ENCODE measurements at regions not wholly inside any gene's neighbourhood (a gene's known extent, or its start where the extent isn't known, plus 50 kb on each side); places are given as distances from the start of the nearest gene placed in this dataset.

GRCh38 chr3:159724627-159725026, 264.0 kb upstream of the IL12A start:
- Histone ChIP-seq H3K9me3 (ENCODE audit: low read depth) (no peaks in the 10 kb centered on the region), H3K4me2 (no peak overlapping the region), H2AFZ (no peak overlapping the region), H3K9me2 (replicated peaks; ENCODE audit: insufficient read depth) (no peaks in the 10 kb centered on the region), H3K4me3 (no peak overlapping the region), H3K4me1 (ENCODE audit: insufficient read depth) (no peaks in the 10 kb centered on the region), H4K20me1 (ENCODE audit: insufficient read depth, poor library complexity, severe bottlenecking) (no peaks in the 10 kb centered on the region), H3K79me2 (no peaks in the 10 kb centered on the region), H3K36me3 (replicated peaks; ENCODE audit: insufficient read depth, low read depth) (no peaks in the 10 kb centered on the region), H3K27ac (no peak overlapping the region), H3K27me3 (no peaks in the 10 kb centered on the region)
- no peak for DNase-seq (ENCODE audit: low spot score)
- 88% methylated on average over 2 of the region's 2 CpGs for WGBS (ENCODE audit: low lambda C conversion rate, missing lambda C conversion rate)
- TF ChIP-seq EZH2 (IDR thresholded peaks at IDR 0.05; ENCODE audit: borderline replicate concordance), result no peak
- no peak for TF ChIP-seq CTCF (IDR thresholded peaks at IDR 0.05; ENCODE audit: poor library complexity)
- TF ChIP-seq EZH2phosphoT487 (IDR thresholded peaks at IDR 0.05; ENCODE audit: low read depth, severe bottlenecking, unreplicated experiment), result no peak

- H2AFZ ChIP-seq, result no peak overlapping the region
- no peak overlapping the region for H3K4me3 ChIP-seq
- no peaks in the 10 kb centered on the region for H3K9me3 ChIP-seq (ENCODE audit: low read depth)
- no peak overlapping the region for H3K4me2 ChIP-seq
- DNase-seq (ENCODE audit: low spot score), result no peak
- WGBS (ENCODE audit: low lambda C conversion rate, missing lambda C conversion rate), result 71% methylated on average over 7 of the region's 7 CpGs
- H3K36me3 ChIP-seq (replicated peaks; ENCODE audit: insufficient read depth, low read depth), result no peaks in the 10 kb centered on the region
- H3K27me3 ChIP-seq, result no peaks in the 10 kb centered on the region
- TF ChIP-seq EZH2 (IDR thresholded peaks at IDR 0.05; ENCODE audit: borderline replicate concordance), result no peak
- TF ChIP-seq CTCF (IDR thresholded peaks at IDR 0.05; ENCODE audit: poor library complexity), result no peak
- no peak for TF ChIP-seq EZH2phosphoT487 (IDR thresholded peaks at IDR 0.05; ENCODE audit: low read depth, severe bottlenecking, unreplicated experiment)
- H4K20me1 ChIP-seq (ENCODE audit: insufficient read depth, poor library complexity, severe bottlenecking), result no peaks in the 10 kb centered on the region
- H3K27ac ChIP-seq, result no peak overlapping the region
- H3K79me2 ChIP-seq, result no peaks in the 10 kb centered on the region
- H3K4me1 ChIP-seq (ENCODE audit: insufficient read depth), result no peaks in the 10 kb centered on the region
- H3K9me2 ChIP-seq (replicated peaks; ENCODE audit: insufficient read depth), result no peaks in the 10 kb centered on the region
Observed at GRCh38 chr3:159726231-159726964, 262.2 kb upstream of the IL12A start.

- no peak for DNase-seq (ENCODE audit: low spot score)
- Histone ChIP-seq H3K9me2 (replicated peaks; ENCODE audit: insufficient read depth) (no peaks in the 10 kb centered on the region), H3K27ac (no peak overlapping the region), H3K36me3 (replicated peaks; ENCODE audit: insufficient read depth, low read depth) (no peaks in the 10 kb centered on the region), H4K20me1 (ENCODE audit: insufficient read depth, poor library complexity, severe bottlenecking) (no peaks in the 10 kb centered on the region), H3K27me3 (no peaks in the 10 kb centered on the region), H3K9me3 (ENCODE audit: low read depth) (no peaks in the 10 kb centered on the region), H3K4me1 (ENCODE audit: insufficient read depth) (peaks cover 7% of the 10 kb centered on the region), H3K4me3 (no peak overlapping the region), H3K79me2 (no peaks in the 10 kb centered on the region), H2AFZ (no peak overlapping the region), H3K4me2 (no peak overlapping the region)
- TF ChIP-seq EZH2phosphoT487 (IDR thresholded peaks at IDR 0.05; ENCODE audit: low read depth, severe bottlenecking, unreplicated experiment) (no peak), EZH2 (IDR thresholded peaks at IDR 0.05; ENCODE audit: borderline replicate concordance) (no peak), CTCF (IDR thresholded peaks at IDR 0.05; ENCODE audit: poor library complexity) (no peak)
Observed at GRCh38 chr3:159727506-159727905, 261.1 kb upstream of the IL12A start.

Measured in hepatocyte (in vitro differentiated cells).